IMR-90 (cell line): ENCODE measurements at regions not wholly inside any gene's neighbourhood (a gene's known extent, or its start where the extent isn't known, plus 50 kb on each side); places are given as distances from the start of the nearest gene placed in this dataset.

Experiments
- ATAC-seq: fragments of 200-7000 bp; cut with Tn5 transposase; 2 replicates; pipeline ENCODE4 v1.9.1; 2020; ENCODE audit warnings: low read depth, mild to moderate bottlenecking, moderate library complexity
- BruUV-seq: library from RNA; stranded (reverse); fragments of 400-500 nt; replicated peaks from 2 replicates; lab custom pipeline; 2021; lab: Mats Ljungman, UMichigan
- CTCF ChIA-PET: fragments of 300-600 bp; formaldehyde crosslinking; extraction: SDS; loops from one replicate; lab custom pipeline; 2021; ENCODE audit warnings: antibody characterized with exemption; lab: Yijun Ruan, JAX
- POLR2A ChIA-PET: fragments of 300-600 bp; sonication (Branson Sonifier 250); formaldehyde crosslinking; loops from one replicate; lab custom pipeline; 2022; ENCODE audit warnings: antibody characterized with exemption; ENCODE audit not compliant: unreplicated experiment; lab: Charles Lee
- DNase-seq: peaks from one replicate; pipeline ENCODE4 v3.0.0; 2013
- H2AFZ ChIP-seq: replicated peaks from 2 replicates; pipeline ENCODE3; 2013; ENCODE audit warnings: low read length, mild to moderate bottlenecking; ENCODE audit not compliant: poor library complexity
- H2AK5ac ChIP-seq: 2 replicates; pipeline ENCODE4 v1.6.1; 2013; ENCODE audit warnings: low read depth, low read length, inconsistent platforms
- H2AK9ac ChIP-seq: replicated peaks from 2 replicates; pipeline ENCODE3; 2013; ENCODE audit warnings: mild to moderate bottlenecking, low read depth, low read length, moderate library complexity; ENCODE audit not compliant: poor library complexity
- H2BK120ac ChIP-seq: 2 replicates; pipeline ENCODE4 v1.6.1; 2013; ENCODE audit warnings: low read depth, low read length, inconsistent platforms
- H2BK15ac ChIP-seq: 3 replicates; pipeline ENCODE4 v1.6.1; 2013; ENCODE audit warnings: low read depth, low read length, inconsistent platforms
- H2BK20ac ChIP-seq: 2 replicates; pipeline ENCODE4 v1.6.1; 2013; ENCODE audit warnings: low read depth, mild to moderate bottlenecking, inconsistent platforms, low read length, moderate library complexity
- H2BK5ac ChIP-seq: 2 replicates; pipeline ENCODE4 v1.6.1; 2013; ENCODE audit warnings: mild to moderate bottlenecking, low read depth, low read length, inconsistent platforms; ENCODE audit not compliant: poor library complexity, severe bottlenecking
- H3K14ac ChIP-seq: replicated peaks from 2 replicates; pipeline ENCODE4 v1.6.1; 2013; ENCODE audit warnings: low read depth, low read length, inconsistent platforms
- H3K18ac ChIP-seq: 2 replicates; pipeline ENCODE4 v1.6.1; 2013; ENCODE audit warnings: low read depth, low read length, control low read depth
- H3K23ac ChIP-seq: 2 replicates; pipeline ENCODE4 v1.6.1; 2013; ENCODE audit warnings: low read depth, low read length, inconsistent platforms
- H3K27ac ChIP-seq: 2 replicates; pipeline ENCODE4 v1.5.1; 2013; ENCODE audit warnings: mild to moderate bottlenecking, control low read depth, low read length; ENCODE audit not compliant: insufficient read depth
- H3K27me3 ChIP-seq: 2 replicates; pipeline ENCODE4 v1.6.1; 2013; ENCODE audit warnings: low read length; ENCODE audit not compliant: control insufficient read depth, insufficient read depth
- H3K36me3 ChIP-seq: 2 replicates; pipeline ENCODE4 v1.6.1; 2013; ENCODE audit warnings: low read length, mixed read lengths; ENCODE audit not compliant: control insufficient read depth, insufficient read depth
- H3K4ac ChIP-seq: 2 replicates; pipeline ENCODE4 v1.6.1; 2013; ENCODE audit warnings: low read depth, low read length, inconsistent platforms
- H3K4me1 ChIP-seq: 2 replicates; pipeline ENCODE4 v1.6.1; 2013; ENCODE audit warnings: low read length, mixed read lengths; ENCODE audit not compliant: control insufficient read depth, insufficient read depth
- H3K4me2 ChIP-seq: 2 replicates; pipeline ENCODE4 v1.6.1; 2013; ENCODE audit warnings: low read depth, mild to moderate bottlenecking, control low read depth, low read length, moderate library complexity
- H3K4me3 ChIP-seq: 2 replicates; pipeline ENCODE4 v1.5.1; 2013; ENCODE audit warnings: low read depth, mild to moderate bottlenecking, control low read depth, low read length, moderate library complexity; ENCODE audit not compliant: insufficient read depth
- H3K56ac ChIP-seq: 2 replicates; pipeline ENCODE4 v1.6.1; 2013; ENCODE audit warnings: low read length, inconsistent platforms; ENCODE audit not compliant: insufficient read depth; ENCODE audit errors: extremely low read depth
- H3K79me1 ChIP-seq, 2 experiments: 2 replicates each; pipeline ENCODE4 v1.6.1; 2013; ENCODE audit warnings: low read length in 2 of 2, inconsistent platforms in 1 of 2, low read depth in 1 of 2
- H3K9ac ChIP-seq: 2 replicates; pipeline ENCODE4 v1.6.1; 2013; ENCODE audit warnings: low read depth, low read length, control low read depth
- H3K9me1 ChIP-seq: 2 replicates; pipeline ENCODE4 v1.6.1; 2013; ENCODE audit warnings: low read length, inconsistent platforms; ENCODE audit not compliant: insufficient read depth
- H3K9me3 ChIP-seq: 2 replicates; pipeline ENCODE4 v1.6.1; 2013; ENCODE audit warnings: low read length; ENCODE audit not compliant: control insufficient read depth, insufficient read depth
- H4K20me1 ChIP-seq: 2 replicates; pipeline ENCODE4 v1.6.1; 2013; ENCODE audit warnings: low read length, inconsistent platforms; ENCODE audit not compliant: insufficient read depth
- H4K5ac ChIP-seq: 2 replicates; pipeline ENCODE4 v1.6.1; 2013; ENCODE audit warnings: mild to moderate bottlenecking, low read depth, low read length, control low read depth
- H4K8ac ChIP-seq, 2 experiments: 2 replicates each; pipeline ENCODE4 v1.6.1; 2013; ENCODE audit warnings: low read depth in 2 of 2, low read length in 2 of 2, control low read depth in 1 of 2, inconsistent platforms in 1 of 2
- H4K91ac ChIP-seq: 2 replicates; pipeline ENCODE4 v1.6.1; 2013; ENCODE audit warnings: low read depth, low read length, inconsistent platforms; ENCODE audit not compliant: insufficient read depth
- MAFK ChIP-seq: IDR thresholded peaks from 2 replicates; pipeline ENCODE4 v1.6.1; 2012; ENCODE audit warnings: low read depth, low read length, improper control_type of control experiment
- RCOR1 ChIP-seq: IDR thresholded peaks from 2 replicates; pipeline ENCODE4 v1.6.1; 2012; ENCODE audit warnings: mild to moderate bottlenecking, low read length, improper control_type of control experiment; ENCODE audit not compliant: insufficient replicate concordance
- WGBS, 2 experiments: methylation state at CpG; one replicate each; pipeline versions ENCODE4 v1.1.5 to v1.1.7; 2013; ENCODE audit warnings: missing lambda C conversion rate in 2 of 2; ENCODE audit not compliant: insufficient read length in 1 of 2; ENCODE audit errors: extremely low coverage in 2 of 2; 5-methylcytosine and 5-hydroxymethylcytosine counted together
- dilution Hi-C: fragments of 300-500 bp; cut with HindIII; formaldehyde crosslinking; loops from one replicate; pipeline ENCODE4 v1.14.3; 2018; ENCODE audit warnings: low sequenced_read_pairs; ENCODE audit not compliant: unreplicated experiment
- in situ Hi-C: fragments of 300-500 bp; cut with MboI; formaldehyde crosslinking; loops from 3 replicates; pipeline ENCODE4 v1.14.3; 2019; ENCODE audit warnings: low sequenced_read_pairs, inconsistent platforms, mixed read lengths
- intact Hi-C: fragments of 100-400 bp; cut with micrococcal nuclease; formaldehyde crosslinking; loops from 2 replicates; pipeline ENCODE4 v1.10.0; 2022

DNA sequence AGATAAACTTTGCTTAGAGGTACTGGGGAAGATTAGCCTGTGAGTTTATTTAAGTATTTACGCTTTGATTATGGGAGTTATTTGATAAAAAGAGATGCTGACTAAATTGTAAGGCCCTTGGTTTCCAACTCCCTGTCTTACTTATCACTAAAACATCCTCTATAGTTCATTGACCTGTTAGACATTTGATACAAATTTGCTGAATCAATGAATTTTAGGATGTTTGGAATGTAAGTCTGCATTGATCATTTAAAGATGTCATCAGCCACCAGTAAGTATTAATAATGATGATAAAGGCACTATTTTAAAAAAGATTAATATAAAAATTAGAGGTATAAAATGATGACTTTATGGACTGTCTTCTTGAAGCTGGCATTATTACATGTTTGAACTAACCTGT is 340.6 kb downstream of the SPRY1 start:
- Histone ChIP-seq H3K9me1 (no peaks in the 10 kb centered on the region), H3K79me1 (no peaks in the 10 kb centered on the region), H2AFZ (no peak overlapping the region), H2BK20ac (no peak overlapping the region), H3K23ac (no peak overlapping the region), H3K56ac (no peak overlapping the region), H3K4ac (no peak overlapping the region), H3K18ac (no peak overlapping the region), H3K27me3 (no peaks in the 10 kb centered on the region), H2BK5ac (no peak overlapping the region), H4K91ac (no peak overlapping the region), H3K27ac (no peak overlapping the region), H4K20me1 (no peaks in the 10 kb centered on the region), H3K4me3 (no peak overlapping the region), H2BK120ac (no peak overlapping the region), H3K9ac (no peak overlapping the region), H3K14ac (no peak overlapping the region), H2AK9ac (no peak overlapping the region), H3K36me3 (no peaks in the 10 kb centered on the region), H2BK15ac (no peak overlapping the region), H3K4me1 (0 out of 2 replicates have a peak, but pooled peaks cover 3% of the 10 kb centered on the region), H4K8ac (no peak overlapping the region), H3K9me3 (no peaks in the 10 kb centered on the region), H3K4me2 (no peak overlapping the region), H4K5ac (no peak overlapping the region), H2AK5ac (no peak overlapping the region)
- dilution Hi-C loops (no loop called here), intact Hi-C loops (no loop called here), in situ Hi-C loops (no loop called here)
- WGBS, 2 experiments = no CpG with 5 or more reads among the region's 1 CpG
- CTCF ChIA-PET = no interaction called here
- ATAC-seq (no peak), DNase-seq (no peak)
- POLR2A ChIA-PET = no interaction called here
- TF ChIP-seq RCOR1 = no peak
- TF ChIP-seq MAFK = peak; percentile 48
- no TSS peak for BruUV-seq
